ENCODE measurements at regions not wholly inside any gene's neighbourhood (a gene's known extent, or its start where the extent isn't known, plus 50 kb on each side); places are given as distances from the start of the nearest gene placed in this dataset.
"Not testable (repeated sequence)": the region's sequence is repeated elsewhere in the genome, so short reads cannot be mapped to it uniquely, and the experiment has no call there.

GRCh38 chr4:146054676-146055075 is 116.1 kb upstream of the ZNF827 start:
- H3K27me3 ChIP-seq, result no peaks in the 10 kb centered on the region
- intact Hi-C loops (cut with DNase I), result no loop called here
- no peak overlapping the region for H3K27ac ChIP-seq
- no peak for DNase-seq
- H3K4me3 ChIP-seq (replicated peaks in 1 of 3), result no peak overlapping the region
- H3K36me3 ChIP-seq, result no peaks in the 10 kb centered on the region
- H3K9me3 ChIP-seq, result no peaks in the 10 kb centered on the region
- TF ChIP-seq CTCF (IDR thresholded peaks at IDR 0.05), result no peak
- TF ChIP-seq POLR2A (IDR thresholded peaks at IDR 0.05), result no peak
- no peaks in the 10 kb centered on the region for H3K4me1 ChIP-seq

GRCh38 chr4:146053891-146054290 is 115.3 kb upstream of the ZNF827 start:
- intact Hi-C loops (cut with DNase I), result no loop called here
- TF ChIP-seq POLR2A (IDR thresholded peaks at IDR 0.05) (no peak), CTCF (IDR thresholded peaks at IDR 0.05) (no peak)
- Histone ChIP-seq H3K4me1 (no peaks in the 10 kb centered on the region), H3K27ac (no peak overlapping the region), H3K4me3 (replicated peaks in 1 of 3) (no peak overlapping the region), H3K9me3 (no peaks in the 10 kb centered on the region), H3K36me3 (no peaks in the 10 kb centered on the region), H3K27me3 (no peaks in the 10 kb centered on the region)
- 93 to 98% methylated on average over 1 of the region's 1 CpG for WGBS, 2 donors
- DNase-seq, result no peak

DNA sequence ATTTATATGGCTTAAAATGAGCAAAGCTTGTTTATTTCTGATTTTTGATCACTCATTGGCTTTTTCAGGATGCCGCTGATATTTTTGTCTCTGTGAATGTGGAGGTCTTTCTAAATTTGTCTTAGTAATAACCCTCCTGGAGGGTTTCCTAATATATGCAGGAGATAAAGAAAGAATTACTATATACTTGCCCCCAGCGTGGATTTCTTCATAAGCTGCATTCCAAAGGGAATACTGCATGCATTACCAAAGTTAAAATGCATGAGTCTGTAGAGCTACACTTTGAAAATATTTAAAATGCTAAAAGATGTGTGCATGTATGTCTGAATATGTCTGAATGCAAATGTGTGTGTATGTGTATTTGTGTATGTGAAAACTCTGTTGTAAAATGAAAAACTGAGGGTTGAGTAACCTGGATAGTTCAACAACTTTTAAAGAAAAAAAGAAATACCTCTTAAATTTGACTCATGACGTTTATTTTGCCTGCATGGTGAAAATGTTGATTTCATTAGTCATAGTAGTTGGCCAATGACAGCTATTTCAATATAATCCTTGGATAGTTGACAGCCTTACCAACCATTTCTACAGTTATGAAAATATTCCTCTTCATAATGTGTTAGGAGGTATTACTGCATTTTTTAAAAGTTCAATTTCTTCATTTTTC is 113.2 kb upstream of the ZNF827 start:
- no peak overlapping the region for H3K4me3 ChIP-seq (replicated peaks in 1 of 3)
- H3K9me3 ChIP-seq, result no peaks in the 10 kb centered on the region
- DNase-seq, result no peak
- H3K27ac ChIP-seq, result no peak overlapping the region
- 81 to 82% methylated on average over 3 of the region's 3 CpGs for WGBS, 2 donors
- TF ChIP-seq POLR2A (IDR thresholded peaks at IDR 0.05) (no peak), CTCF (IDR thresholded peaks at IDR 0.05) (no peak)
- intact Hi-C loops (cut with DNase I), result no loop called here
- H3K36me3 ChIP-seq, result no peaks in the 10 kb centered on the region
- no peaks in the 10 kb centered on the region for H3K27me3 ChIP-seq
- no peaks in the 10 kb centered on the region for H3K4me1 ChIP-seq

DNA sequence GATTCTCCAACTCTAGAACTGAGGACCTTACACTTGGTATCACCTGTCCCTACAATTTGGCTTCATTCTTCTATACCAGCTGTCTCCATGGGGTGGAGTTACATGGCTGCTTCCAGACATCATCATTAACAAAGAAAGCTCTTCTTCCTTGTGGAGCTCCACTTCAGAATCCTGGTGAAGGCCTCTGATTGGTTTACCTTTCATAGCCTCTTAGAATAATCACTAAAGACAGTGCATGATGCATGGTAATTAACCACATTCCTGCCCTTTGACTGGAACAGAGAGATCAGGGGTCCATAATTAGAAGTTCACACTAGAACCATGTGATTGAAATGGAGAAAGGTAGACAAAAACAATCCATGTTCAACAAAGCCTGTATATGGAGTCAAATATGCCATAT is 112.6 kb upstream of the ZNF827 start:
- Histone ChIP-seq H3K4me1 (no peaks in the 10 kb centered on the region), H3K9me3 (no peaks in the 10 kb centered on the region), H3K27me3 (no peaks in the 10 kb centered on the region), H3K4me3 (replicated peaks in 1 of 3) (no peak overlapping the region), H3K27ac (no peak overlapping the region), H3K36me3 (no peaks in the 10 kb centered on the region)
- intact Hi-C loops (cut with DNase I), result no loop called here
- TF ChIP-seq CTCF (IDR thresholded peaks at IDR 0.05), result no peak
- TF ChIP-seq POLR2A (IDR thresholded peaks at IDR 0.05), result no peak
- no peak for DNase-seq

DNA sequence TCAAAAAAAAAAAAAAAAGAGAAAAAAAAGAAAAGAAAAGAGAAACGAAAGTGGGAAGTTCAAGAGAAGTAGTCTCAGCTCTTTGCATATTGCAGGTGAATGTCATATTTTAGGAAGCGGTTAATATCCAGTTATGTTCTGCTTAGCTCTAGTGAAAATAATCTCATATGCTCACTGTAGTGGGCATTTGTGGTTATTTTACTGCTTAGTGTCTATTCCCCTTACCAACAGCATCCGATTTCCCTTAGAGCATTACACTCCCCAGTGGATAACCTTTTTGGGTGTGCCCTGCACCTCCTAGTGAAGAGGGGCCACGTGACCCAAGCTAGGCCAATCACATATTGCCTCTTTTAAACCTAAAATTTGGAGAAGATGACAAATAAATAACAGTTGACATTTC is 111.2 kb upstream of the ZNF827 start:
- H3K36me3 ChIP-seq, result no peaks in the 10 kb centered on the region
- no peaks in the 10 kb centered on the region for H3K4me1 ChIP-seq
- H3K9me3 ChIP-seq, result no peaks in the 10 kb centered on the region
- no peaks in the 10 kb centered on the region for H3K27me3 ChIP-seq
- H3K4me3 ChIP-seq (replicated peaks in 1 of 3), result no peak overlapping the region
- DNase-seq, result no peak
- TF ChIP-seq POLR2A (IDR thresholded peaks at IDR 0.05), result no peak
- no peak for TF ChIP-seq CTCF (IDR thresholded peaks at IDR 0.05)
- 85 to 90% methylated on average over 4 of the region's 4 CpGs for WGBS, 2 donors
- H3K27ac ChIP-seq, result no peak overlapping the region
- intact Hi-C loops (cut with DNase I), result no loop called here

- H3K9me3 ChIP-seq; intact Hi-C loops (cut with DNase I); DNase-seq; H3K36me3 ChIP-seq; H3K27ac ChIP-seq; H3K4me3 ChIP-seq (replicated peaks in 1 of 3); H3K4me1 ChIP-seq; H3K27me3 ChIP-seq: not testable (repeated sequence)
- 80 to 90% methylated on average over 8 of the region's 8 CpGs for WGBS, 2 donors
Observed at GRCh38 chr4:146047768-146048167, 109.1 kb upstream of the ZNF827 start.
